ENCODE measurements at regions not wholly inside any gene's neighbourhood (a gene's known extent, or its start where the extent isn't known, plus 50 kb on each side); places are given as distances from the start of the nearest gene placed in this dataset.

DNA sequence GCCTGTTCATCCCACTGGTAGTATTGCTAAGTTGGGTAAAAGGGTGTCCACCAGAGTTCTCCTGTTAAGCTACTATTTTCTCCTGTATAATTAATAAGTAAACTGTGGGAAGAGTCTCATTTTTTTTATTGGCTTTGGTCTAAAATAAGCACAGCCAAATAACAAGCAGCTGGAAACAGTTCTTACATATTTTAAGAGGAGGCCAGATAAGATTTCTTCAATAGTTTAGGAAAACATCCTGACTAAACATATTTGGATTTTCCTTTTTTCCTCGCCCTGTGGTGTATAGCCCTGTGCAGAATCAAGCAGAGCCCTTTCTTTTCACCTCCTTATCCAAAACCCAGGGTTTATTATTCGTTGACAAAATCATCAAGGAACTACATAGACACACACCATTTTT is 122.2 kb upstream of the ZNF608 start:
- H3K4me3 ChIP-seq (ENCODE audit: low read depth, low read length), result no peak overlapping the region
- in situ Hi-C loops (cut with HindIII; ENCODE audit: low sequenced_read_pairs), result no loop called here
- DNase-seq (ENCODE audit: low read depth), result no peak
- TF ChIP-seq, protein P1, sequence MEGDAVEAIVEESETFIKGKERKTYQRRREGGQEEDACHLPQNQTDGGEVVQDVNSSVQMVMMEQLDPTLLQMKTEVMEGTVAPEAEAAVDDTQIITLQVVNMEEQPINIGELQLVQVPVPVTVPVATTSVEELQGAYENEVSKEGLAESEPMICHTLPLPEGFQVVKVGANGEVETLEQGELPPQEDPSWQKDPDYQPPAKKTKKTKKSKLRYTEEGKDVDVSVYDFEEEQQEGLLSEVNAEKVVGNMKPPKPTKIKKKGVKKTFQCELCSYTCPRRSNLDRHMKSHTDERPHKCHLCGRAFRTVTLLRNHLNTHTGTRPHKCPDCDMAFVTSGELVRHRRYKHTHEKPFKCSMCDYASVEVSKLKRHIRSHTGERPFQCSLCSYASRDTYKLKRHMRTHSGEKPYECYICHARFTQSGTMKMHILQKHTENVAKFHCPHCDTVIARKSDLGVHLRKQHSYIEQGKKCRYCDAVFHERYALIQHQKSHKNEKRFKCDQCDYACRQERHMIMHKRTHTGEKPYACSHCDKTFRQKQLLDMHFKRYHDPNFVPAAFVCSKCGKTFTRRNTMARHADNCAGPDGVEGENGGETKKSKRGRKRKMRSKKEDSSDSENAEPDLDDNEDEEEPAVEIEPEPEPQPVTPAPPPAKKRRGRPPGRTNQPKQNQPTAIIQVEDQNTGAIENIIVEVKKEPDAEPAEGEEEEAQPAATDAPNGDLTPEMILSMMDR (IDR thresholded peaks at IDR 0.05; ENCODE audit: low read depth, low read length, missing control alignments), result no peak

DNA sequence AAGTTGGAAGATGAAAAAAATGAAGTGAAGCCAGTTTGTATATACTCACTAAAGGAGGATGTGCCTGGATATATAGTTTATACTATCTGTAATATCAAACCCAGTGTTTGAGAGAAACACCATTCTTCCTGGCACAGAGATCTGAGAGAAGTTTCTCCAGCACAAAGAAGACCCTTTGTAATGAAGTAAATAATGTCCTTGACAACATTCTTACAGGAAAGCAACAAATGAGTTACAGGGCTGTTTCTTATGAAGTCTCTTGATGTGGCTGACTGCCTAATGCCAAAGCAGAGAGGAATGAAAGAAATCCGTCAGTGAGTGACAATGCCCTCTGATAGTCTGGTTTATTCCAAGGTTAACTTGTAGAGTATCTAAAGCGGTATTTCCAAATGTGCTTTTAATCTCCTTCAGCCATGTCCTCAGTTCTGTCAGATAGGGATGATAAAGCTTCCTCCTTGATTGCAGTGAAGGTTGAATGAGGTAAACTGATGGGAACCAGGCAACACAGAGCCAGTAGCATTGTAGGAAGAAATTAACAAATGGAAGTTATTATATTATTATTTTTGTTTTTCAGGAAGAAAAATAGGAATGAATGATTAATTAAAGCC is 123.1 kb upstream of the ZNF608 start:
- H3K4me3 ChIP-seq (ENCODE audit: low read depth, low read length), result no peak overlapping the region
- TF ChIP-seq, protein P1 (IDR thresholded peaks at IDR 0.05; ENCODE audit: low read depth, low read length, missing control alignments), result no peak
- no peak for DNase-seq (ENCODE audit: low read depth)
- in situ Hi-C loops (cut with HindIII; ENCODE audit: low sequenced_read_pairs), result no loop called here

DNA sequence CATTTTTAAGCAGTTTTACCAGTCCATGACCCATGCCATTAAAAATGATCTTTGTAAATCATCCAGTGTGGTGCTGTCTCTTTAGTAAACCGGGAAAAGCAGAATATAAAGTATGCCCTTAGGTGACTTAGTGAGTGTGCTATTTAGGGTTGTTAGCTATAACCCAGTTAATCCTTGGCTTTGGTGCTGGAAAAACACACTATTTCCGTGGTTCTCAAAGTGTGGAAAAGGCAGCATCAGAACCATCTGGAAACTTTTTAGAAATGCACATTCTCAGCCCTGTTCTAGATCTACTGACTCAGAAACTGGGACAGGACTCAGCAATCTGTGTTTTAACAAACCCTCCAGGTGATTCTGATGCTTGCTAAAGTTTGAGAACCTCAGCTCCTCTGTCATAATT is 123.6 kb upstream of the ZNF608 start:
- in situ Hi-C loops (cut with HindIII; ENCODE audit: low sequenced_read_pairs), result no loop called here
- DNase-seq (ENCODE audit: low read depth), result no peak
- no peak overlapping the region for H3K4me3 ChIP-seq (ENCODE audit: low read depth, low read length)
- TF ChIP-seq, protein P1 (IDR thresholded peaks at IDR 0.05; ENCODE audit: low read depth, low read length, missing control alignments), result no peak

DNA sequence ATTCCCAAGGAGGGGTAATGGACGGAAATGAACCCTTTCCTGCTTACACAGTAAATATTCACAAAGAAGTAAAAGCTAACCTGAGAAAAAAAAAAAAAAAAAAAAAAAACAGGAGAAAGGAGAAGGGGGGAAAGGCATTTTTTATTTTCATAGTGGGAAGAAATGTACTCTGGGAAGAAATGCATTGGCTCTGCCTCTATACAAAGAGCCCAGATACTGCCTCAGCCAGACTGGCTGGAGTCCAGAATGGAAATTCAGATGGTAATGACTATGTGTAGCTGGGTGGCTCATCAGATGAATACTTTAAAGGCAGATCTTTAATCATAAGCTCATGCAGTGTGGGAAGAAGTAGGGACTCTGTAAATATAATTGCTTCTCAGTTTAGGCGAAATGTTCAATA is 124.9 kb upstream of the ZNF608 start:
- no peak overlapping the region for H3K4me3 ChIP-seq (ENCODE audit: low read depth, low read length)
- in situ Hi-C loops (cut with HindIII; ENCODE audit: low sequenced_read_pairs), result no loop called here
- TF ChIP-seq, protein P1 (IDR thresholded peaks at IDR 0.05; ENCODE audit: low read depth, low read length, missing control alignments), result no peak
- DNase-seq (ENCODE audit: low read depth), result peak; percentile 59

DNA sequence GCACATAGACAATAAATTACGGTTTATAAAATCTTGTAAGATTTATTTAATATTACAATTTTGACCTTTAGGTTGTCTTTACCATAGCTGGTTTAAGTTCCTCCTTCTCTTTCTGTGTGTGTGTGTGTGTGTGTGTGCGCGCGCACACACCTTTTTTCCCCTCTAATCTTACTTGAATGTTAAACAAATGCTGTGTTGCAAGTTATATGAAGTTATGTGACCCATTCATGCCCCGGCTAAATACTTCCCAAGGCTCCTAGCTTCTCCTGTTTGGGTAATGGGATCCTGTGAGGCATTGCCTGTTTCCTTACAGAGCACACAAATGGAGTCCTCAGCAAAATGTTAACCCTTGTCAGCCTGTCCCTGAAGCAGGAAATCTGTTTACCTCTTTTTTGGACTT is 125.6 kb upstream of the ZNF608 start:
- no peak for DNase-seq (ENCODE audit: low read depth)
- in situ Hi-C loops (cut with HindIII; ENCODE audit: low sequenced_read_pairs), result no loop called here
- TF ChIP-seq, protein P1 (IDR thresholded peaks at IDR 0.05; ENCODE audit: low read depth, low read length, missing control alignments), result no peak
- no peak overlapping the region for H3K4me3 ChIP-seq (ENCODE audit: low read depth, low read length)

DNA sequence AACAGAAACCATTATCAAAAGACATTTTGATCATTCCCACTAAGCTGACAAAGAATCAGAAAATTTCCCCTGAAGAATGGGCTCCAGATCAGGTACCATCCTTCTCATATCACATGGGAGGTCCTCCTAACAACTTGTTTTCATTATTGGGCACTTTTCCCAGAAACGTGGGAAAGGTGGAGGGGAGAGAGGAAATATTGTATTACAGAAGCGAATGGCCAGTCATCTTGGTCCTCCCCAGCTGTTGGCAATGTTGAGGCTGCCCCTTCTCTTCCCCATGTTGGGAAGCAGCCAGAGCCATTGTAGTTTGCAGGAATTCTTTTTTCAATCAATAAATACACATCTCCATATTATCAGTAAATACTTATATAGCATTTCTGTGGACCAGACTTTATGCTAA is 126.2 kb upstream of the ZNF608 start:
- TF ChIP-seq, protein P1 (IDR thresholded peaks at IDR 0.05; ENCODE audit: low read depth, low read length, missing control alignments), result no peak
- in situ Hi-C loops (cut with HindIII; ENCODE audit: low sequenced_read_pairs), result no loop called here
- no peak overlapping the region for H3K4me3 ChIP-seq (ENCODE audit: low read depth, low read length)
- DNase-seq (ENCODE audit: low read depth), result no peak
